HCT116 (cell line): ENCODE measurements at regions not wholly inside any gene's neighbourhood (a gene's known extent, or its start where the extent isn't known, plus 50 kb on each side); places are given as distances from the start of the nearest gene placed in this dataset.

Experiments used
- ATAC-seq: fragments of 200-7000 bp; cut with Tn5 transposase; 2 replicates; pipeline ENCODE4 v1.9.1; 2020; ENCODE audit warnings: mild to moderate bottlenecking, moderate library complexity
- BruUV-seq: library from RNA; stranded (reverse); fragments of 400-500 nt; replicated peaks from 2 replicates; lab custom pipeline; 2021; lab: Mats Ljungman, UMichigan
- CTCF ChIA-PET: fragments of 300-600 bp; sonication (Branson Sonifier 250); formaldehyde crosslinking; loops from one replicate; lab custom pipeline; 2021; ENCODE audit warnings: antibody characterized with exemption; lab: Charles Lee
- POLR2A ChIA-PET: fragments of 300-600, 350-600 bp; sonication (Branson Sonifier 250); formaldehyde crosslinking; loops from one replicate; lab custom pipeline; 2021; ENCODE audit warnings: antibody characterized with exemption; lab: Charles Lee
- RAD21 ChIA-PET, 2 experiments: fragments of 300-600 bp; sonication (Branson Sonifier 250); formaldehyde crosslinking; loops; one replicate each; lab custom pipeline; 2023; ENCODE audit warnings: low total read pairs in 2 of 2; ENCODE audit not compliant: uncharacterized antibody in 2 of 2, unreplicated experiment in 2 of 2, low non-redundant PET in 1 of 2; lab: Charles Lee
- DNase-seq: peaks from one replicate; pipeline ENCODE4 v3.0.0-alpha.2; 2010; ENCODE audit warnings: low read depth, low spot score
- H2AFZ ChIP-seq: fragments of 200-600 bp; shearing (Covaris generic), sonication (generic); 2 replicates; pipeline ENCODE4 v1.6.1; 2017; ENCODE audit warnings: low read depth, mixed run types, mixed read lengths, antibody characterized with exemption, low read length; ENCODE audit not compliant: poor library complexity, severe bottlenecking
- H3K27ac ChIP-seq: 2 replicates; pipeline ENCODE4 v1.5.1; 2012; ENCODE audit warnings: low read depth, low read length
- H3K27me3 ChIP-seq: fragments of 200-600 bp; sonication (generic); 2 replicates; pipeline ENCODE4 v1.6.1; 2016; ENCODE audit warnings: mixed run types, low read length, mixed read lengths; ENCODE audit not compliant: insufficient read depth
- H3K36me3 ChIP-seq, 2 experiments: fragments of 200-500 bp in 1 of 2; fragments of 200-600 bp in 1 of 2; sonication (Bioruptor generic) in 1 of 2; sonication (generic) in 1 of 2; 2 replicates each; pipeline versions ENCODE4 v1.5.1 to v1.6.1; 2014 to 2016; ENCODE audit warnings: low read length in 2 of 2, inconsistent platforms in 1 of 2, mixed read lengths in 1 of 2, mixed run types in 1 of 2; ENCODE audit not compliant: insufficient read depth in 2 of 2, control insufficient read depth in 1 of 2
- H3K4me1 ChIP-seq, 2 experiments: fragments of 200-600 bp in 1 of 2; sonication (generic) in 1 of 2; 2 replicates each; pipeline versions ENCODE4 v1.5.1 to v1.6.1; 2012 to 2017; ENCODE audit warnings: low read length in 2 of 2, inconsistent platforms in 1 of 2, mild to moderate bottlenecking in 1 of 2, mixed read lengths in 1 of 2, mixed run types in 1 of 2, moderate library complexity in 1 of 2; ENCODE audit not compliant: insufficient read depth in 2 of 2, control insufficient read depth in 1 of 2
- H3K4me2 ChIP-seq: fragments of 200-600 bp; sonication (generic); 2 replicates; pipeline ENCODE4 v1.6.1; 2017; ENCODE audit warnings: mixed run types, low read length, mixed read lengths
- H3K4me3 ChIP-seq, 2 experiments: fragments of 200-600 bp in 1 of 2; sonication (generic) in 1 of 2; replicated peaks in 1 of 2; 2 replicates each; pipeline ENCODE4 v1.5.1; 2011 to 2016; ENCODE audit warnings: low read length in 2 of 2, control low read depth in 1 of 2, low read depth in 1 of 2, mild to moderate bottlenecking in 1 of 2, mixed read lengths in 1 of 2, mixed run types in 1 of 2
- H3K79me2 ChIP-seq: fragments of 200-600 bp; sonication (generic); 2 replicates; pipeline ENCODE4 v1.6.1; 2017; ENCODE audit warnings: mild to moderate bottlenecking, mixed run types, low read length, moderate library complexity, mixed read lengths; ENCODE audit not compliant: insufficient read depth
- H3K9ac ChIP-seq: fragments of 200-600 bp; sonication (generic); 2 replicates; pipeline ENCODE4 v1.6.1; 2016; ENCODE audit warnings: low read length, mixed read lengths
- H3K9me2 ChIP-seq: fragments of 200-600 bp; sonication (generic), shearing (Covaris generic); 2 replicates; pipeline ENCODE4 v1.6.1; 2017; ENCODE audit warnings: mixed run types, mild to moderate bottlenecking, moderate library complexity; ENCODE audit not compliant: insufficient read depth
- H3K9me3 ChIP-seq, 2 experiments: fragments of 200-500 bp in 1 of 2; fragments of 200-600 bp in 1 of 2; sonication (Bioruptor generic) in 1 of 2; sonication (generic) in 1 of 2; 2 replicates each; pipeline ENCODE4 v1.6.1; 2014 to 2017; ENCODE audit warnings: low read length in 2 of 2, mixed read lengths in 2 of 2, inconsistent platforms in 1 of 2, low read depth in 1 of 2, mild to moderate bottlenecking in 1 of 2, mixed run types in 1 of 2, moderate library complexity in 1 of 2; ENCODE audit not compliant: control insufficient read depth in 1 of 2, insufficient read depth in 1 of 2
- H4K20me1 ChIP-seq: fragments of 200-600 bp; sonication (generic), shearing (Covaris generic); 2 replicates; pipeline ENCODE4 v1.6.1; 2017; ENCODE audit warnings: mixed run types, mild to moderate bottlenecking, moderate library complexity; ENCODE audit not compliant: insufficient read depth
- ATF3 ChIP-seq: IDR thresholded peaks from 2 replicates; pipeline ENCODE4 v1.6.1; 2012
- CBX3 ChIP-seq: IDR thresholded peaks from 2 replicates; pipeline ENCODE4 v1.6.1; 2012; ENCODE audit warnings: low read depth
- CTCF ChIP-seq, 3 experiments: fragments of 200-600 bp in 1 of 3; sonication (generic) in 1 of 3; IDR thresholded peaks in 2 of 3; conservative IDR thresholded peaks in 1 of 3; 2 replicates each; pipeline ENCODE4 v1.5.1; 2012 to 2017; ENCODE audit warnings: low read depth in 2 of 3, low read length in 2 of 3, antibody characterized with exemption in 1 of 3, borderline replicate concordance in 1 of 3, control low read depth in 1 of 3, mild to moderate bottlenecking in 1 of 3, mixed read lengths in 1 of 3, mixed run types in 1 of 3, moderate library complexity in 1 of 3; ENCODE audit not compliant: insufficient read depth in 1 of 3
- EGR1 ChIP-seq: IDR thresholded peaks from 2 replicates; pipeline ENCODE4 v1.6.1; 2012; ENCODE audit warnings: low read depth
- ELF1 ChIP-seq: IDR thresholded peaks from 2 replicates; pipeline ENCODE4 v1.6.1; 2012; ENCODE audit warnings: low read depth, borderline replicate concordance
- EZH2phosphoT487 ChIP-seq: fragments of 200-600 bp; IDR thresholded peaks from 2 replicates; pipeline ENCODE4 v1.6.1; 2018; ENCODE audit warnings: antibody characterized with exemption, borderline replicate concordance
- FOSL1 ChIP-seq: IDR thresholded peaks from 2 replicates; pipeline ENCODE4 v1.6.1; 2012; ENCODE audit warnings: low read depth
- JUND ChIP-seq: IDR thresholded peaks from 2 replicates; pipeline ENCODE4 v1.6.1; 2012
- POLR2A ChIP-seq: IDR thresholded peaks from 2 replicates; pipeline ENCODE4 v1.7.0; 2011; ENCODE audit warnings: borderline replicate concordance; ENCODE audit not compliant: insufficient read depth, insufficient read length; ENCODE audit errors: extremely low read depth
- POLR2AphosphoS5 ChIP-seq: IDR thresholded peaks from 2 replicates; pipeline ENCODE4 v1.6.1; 2011; ENCODE audit warnings: mild to moderate bottlenecking, low read depth, low read length, moderate library complexity
- SRF ChIP-seq: IDR thresholded peaks from 2 replicates; pipeline ENCODE4 v1.6.1; 2012; ENCODE audit warnings: low read depth
- TCF7L2 ChIP-seq: IDR thresholded peaks from 2 replicates; pipeline ENCODE4 v1.7.0; 2011; ENCODE audit warnings: borderline replicate concordance, inconsistent platforms; ENCODE audit not compliant: insufficient read depth, insufficient read length; ENCODE audit errors: extremely low read depth
- intact Hi-C: fragments of 100-400 bp; cut with micrococcal nuclease; formaldehyde crosslinking; loops from 2 replicates; pipeline ENCODE4 v1.10.0; 2022

GRCh38 chr13:48163061-48163460 lies 68.2 kb upstream of the MED4 start:
- no peak for ATAC-seq
- CTCF ChIA-PET, result no interaction called here
- TF ChIP-seq TCF7L2, result no peak
- TF ChIP-seq POLR2A, result no peak
- no peak for TF ChIP-seq CBX3
- no peak for TF ChIP-seq CTCF (IDR thresholded peaks at IDR 0.05 in 2 of 3, conservative IDR thresholded peaks at IDR 0.05 in 1 of 3; ENCODE audit: borderline replicate concordance in 1 of 3, insufficient read depth in 1 of 3, low read depth in 2 of 3, low read length in 2 of 3)
- no peak for TF ChIP-seq EZH2phosphoT487
- no peak for TF ChIP-seq JUND
- no peak for TF ChIP-seq ATF3
- no peak for TF ChIP-seq POLR2AphosphoS5
- TF ChIP-seq EGR1, result no peak
- no peak for TF ChIP-seq FOSL1
- no peak for TF ChIP-seq ELF1
- no peak for TF ChIP-seq SRF

More at GRCh38 chr13:48163061-48163460, 68.2 kb upstream of the MED4 start:
- Histone ChIP-seq H2AFZ (no peak overlapping the region), H3K27ac (no peak overlapping the region), H3K27me3 (no peaks in the 10 kb centered on the region), H4K20me1 (no peaks in the 10 kb centered on the region), H3K9me2 (no peaks in the 10 kb centered on the region), H3K79me2 (no peaks in the 10 kb centered on the region), H3K4me3 (no peak overlapping the region), H3K9ac (no peak overlapping the region), H3K4me2 (no peak overlapping the region), H3K9me3 (no peaks in the 10 kb centered on the region), H3K36me3 (no peaks in the 10 kb centered on the region), H3K4me1 (peaks cover 0 to 17% of the 10 kb centered on the region in 2 experiments; a peak in 2 of 4 replicates)
- no peak for DNase-seq
- intact Hi-C loops, result no loop called here
- POLR2A ChIA-PET, result no interaction called here
- no TSS peak for BruUV-seq
- RAD21 ChIA-PET, result no interaction called here
